NCI-H1930 (cell line): ENCODE measurements at regions not wholly inside any gene's neighbourhood (a gene's known extent, or its start where the extent isn't known, plus 50 kb on each side); places are given as distances from the start of the nearest gene placed in this dataset.
A peak's percentile ranks its signal among the peaks of the same experiment; 100 is the strongest.
"Not testable (repeated sequence)": the region's sequence is repeated elsewhere in the genome, so short reads cannot be mapped to it uniquely, and the experiment has no call there.

ENCODE experiments used
- DNase-seq, 2 experiments: peaks; one replicate each; lab custom pipeline; 2025; lab: John Stamatoyannopoulos, UW

GRCh38 chr6:92521553-92521952, 897.8 kb downstream of the EPHA7 start:
- no peak for DNase-seq

GRCh38 chr6:92510137-92510536, 909.2 kb downstream of the EPHA7 start:
- DNase-seq: no peak

- no peak for DNase-seq
Observed at GRCh38 chr6:92507552-92507951, 911.8 kb downstream of the EPHA7 start.

- DNase-seq: no peak
Observed at GRCh38 chr6:92504509-92504908, 914.9 kb downstream of the EPHA7 start.

GRCh38 chr6:92497281-92497680, 922.1 kb downstream of the EPHA7 start:
- no peak for DNase-seq

- DNase-seq: no peak
Observed at GRCh38 chr6:92496527-92496926, 922.8 kb downstream of the EPHA7 start.

- no peak for DNase-seq
Observed at GRCh38 chr6:92495242-92495641, 924.1 kb downstream of the EPHA7 start.

GRCh38 chr6:92485487-92485886, 933.9 kb downstream of the EPHA7 start:
- DNase-seq: no peak

- DNase-seq: no peak
Observed at GRCh38 chr6:92479831-92480230, 939.5 kb downstream of the EPHA7 start.

GRCh38 chr6:92473056-92473455, 946.3 kb downstream of the EPHA7 start:
- no peak for DNase-seq

GRCh38 chr6:92469186-92469828, 950.1 kb downstream of the EPHA7 start:
- DNase-seq: no peak

GRCh38 chr6:92468066-92468465, 951.3 kb downstream of the EPHA7 start:
- DNase-seq: no peak

- peak in 1 of 2 experiments; percentile 29 for DNase-seq
Observed at GRCh38 chr6:92460133-92460532, 959.2 kb downstream of the EPHA7 start.

GRCh38 chr6:92459606-92460005, 959.8 kb downstream of the EPHA7 start:
- DNase-seq: no peak

- no peak for DNase-seq
Observed at GRCh38 chr6:92446052-92446451, 973.3 kb downstream of the EPHA7 start.

- no peak for DNase-seq
Observed at GRCh38 chr6:92433911-92434310, 985.4 kb downstream of the EPHA7 start.

GRCh38 chr6:92431502-92431901, 987.9 kb downstream of the EPHA7 start:
- no peak for DNase-seq

GRCh38 chr6:92428448-92428847, 990.9 kb downstream of the EPHA7 start:
- no peak for DNase-seq

GRCh38 chr6:92427453-92427852, 991.9 kb downstream of the EPHA7 start:
- no peak for DNase-seq

GRCh38 chr6:92415656-92416055, 1003.7 kb downstream of the EPHA7 start:
- no peak for DNase-seq

- DNase-seq: no peak
Observed at GRCh38 chr6:92408350-92408749, 1011.0 kb downstream of the EPHA7 start.

GRCh38 chr6:92404281-92404680, 1015.1 kb downstream of the EPHA7 start:
- DNase-seq: no peak

GRCh38 chr6:92399911-92400310, 1019.4 kb downstream of the EPHA7 start:
- DNase-seq: no peak

GRCh38 chr6:92388706-92389105, 1030.7 kb downstream of the EPHA7 start:
- DNase-seq: not testable (repeated sequence)
